ENCODE measurements at regions not wholly inside any gene's neighbourhood (a gene's known extent, or its start where the extent isn't known, plus 50 kb on each side); places are given as distances from the start of the nearest gene placed in this dataset.

GRCh38 chr1:81492628-81493027, 308.1 kb upstream of the ADGRL2 start:
- DNase-seq: no peak
- Histone ChIP-seq H3K4me3 (no peak overlapping the region), H3K9me3 (peaks cover 0 to 14% (median 0%) of the 10 kb centered on the region in 3 donors), H3K36me3 (no peaks in the 10 kb centered on the region), H3K4me1 (peaks cover 0 to 6% (median 4%) of the 10 kb centered on the region in 3 donors), H3K27me3 (peaks cover 0 to 3% (median 0%) of the 10 kb centered on the region in 4 donors), H3K27ac (no peak overlapping the region)
- 79 to 90% methylated on average over 1 of the region's 1 CpG for WGBS, 2 donors
- TF ChIP-seq CTCF (IDR thresholded peaks at IDR 0.05) (no peak), POLR2A (IDR thresholded peaks at IDR 0.05) (no peak)
- intact Hi-C loops (cut with DNase I): no loop called here

GRCh38 chr1:81490614-81491013, 310.1 kb upstream of the ADGRL2 start:
- intact Hi-C loops (cut with DNase I): no loop called here
- Histone ChIP-seq H3K4me3 (no peak overlapping the region), H3K27me3 (no peaks in the 10 kb centered on the region), H3K36me3 (no peaks in the 10 kb centered on the region), H3K4me1 (peaks cover 0 to 6% (median 4%) of the 10 kb centered on the region in 3 donors), H3K9me3 (peaks cover 0 to 14% (median 0%) of the 10 kb centered on the region in 3 donors), H3K27ac (no peak overlapping the region)
- WGBS, 2 donors: 75 to 85% methylated on average over 1 of the region's 1 CpG
- no peak for TF ChIP-seq CTCF (IDR thresholded peaks at IDR 0.05)
- no peak for TF ChIP-seq POLR2A (IDR thresholded peaks at IDR 0.05)
- no peak for DNase-seq

GRCh38 chr1:81489372-81489934, 311.3 kb upstream of the ADGRL2 start:
- no peaks in the 10 kb centered on the region for H3K36me3 ChIP-seq
- peaks cover 0 to 14% (median 0%) of the 10 kb centered on the region in 3 donors for H3K9me3 ChIP-seq
- TF ChIP-seq CTCF (IDR thresholded peaks at IDR 0.05): no peak
- no peak for TF ChIP-seq POLR2A (IDR thresholded peaks at IDR 0.05)
- no peak overlapping the region for H3K4me3 ChIP-seq
- DNase-seq: no peak
- WGBS, 2 donors: 93 to 100% methylated on average over 1 of the region's 1 CpG
- H3K27me3 ChIP-seq: no peaks in the 10 kb centered on the region
- intact Hi-C loops (cut with DNase I): no loop called here
- H3K27ac ChIP-seq: no peak overlapping the region
- peaks cover 0 to 6% (median 4%) of the 10 kb centered on the region in 3 donors for H3K4me1 ChIP-seq

GRCh38 chr1:81484284-81484683, 316.4 kb upstream of the ADGRL2 start:
- WGBS, 2 donors: 50 to 74% methylated on average over 2 of the region's 2 CpGs
- TF ChIP-seq POLR2A (IDR thresholded peaks at IDR 0.05) (no peak), CTCF (IDR thresholded peaks at IDR 0.05) (no peak)
- no peaks in the 10 kb centered on the region for H3K4me1 ChIP-seq

GRCh38 chr1:81478219-81478618, 322.5 kb upstream of the ADGRL2 start:
- Histone ChIP-seq H3K4me1 (peaks cover 0 to 13% (median 0%) of the 10 kb centered on the region in 3 donors), H3K27me3 (no peaks in the 10 kb centered on the region), H3K4me3 (peak overlapping the region in 3 of 4 donors; percentile 4 to 50 (median 25)), H3K36me3 (no peaks in the 10 kb centered on the region), H3K27ac (peak overlapping the region in 1 of 4 donors; percentile 26), H3K9me3 (no peaks in the 10 kb centered on the region)
- TF ChIP-seq POLR2A (IDR thresholded peaks at IDR 0.05) (no peak), CTCF (IDR thresholded peaks at IDR 0.05) (no peak)
- no peak for DNase-seq
- intact Hi-C loops (cut with DNase I): no loop called here
- 31 to 34% methylated on average over 6 of the region's 7 CpGs for WGBS, 2 donors

More at GRCh38 chr1:81484284-81484683, 316.4 kb upstream of the ADGRL2 start:
- Histone ChIP-seq H3K4me3 (no peak overlapping the region), H3K27me3 (no peaks in the 10 kb centered on the region), H3K36me3 (no peaks in the 10 kb centered on the region), H3K9me3 (peaks cover 0 to 9% (median 0%) of the 10 kb centered on the region in 3 donors), H3K27ac (no peak overlapping the region)
- intact Hi-C loops (cut with DNase I): no loop called here
- DNase-seq: no peak
